HepG2 (cell line): ENCODE measurements at regions not wholly inside any gene's neighbourhood (a gene's known extent, or its start where the extent isn't known, plus 50 kb on each side); places are given as distances from the start of the nearest gene placed in this dataset.

ENCODE experiments used
- ATAC-seq: fragments of 200-7000 bp; cut with Tn5 transposase; 3 replicates; pipeline ENCODE4 v1.9.1; 2020; ENCODE audit warnings: mild to moderate bottlenecking, moderate library complexity
- BruUV-seq: library from RNA; stranded (reverse); fragments of 400-500 nt; replicated peaks from 2 replicates; lab custom pipeline; 2021; lab: Mats Ljungman, UMichigan
- CTCF ChIA-PET: fragments of 300-600 bp; formaldehyde crosslinking; extraction: SDS; loops from one replicate; lab custom pipeline; 2021; ENCODE audit warnings: low total read pairs, inconsistent platforms, low intra/inter-chr PET ratio; lab: Yijun Ruan, JAX
- POLR2A ChIA-PET: fragments of 350-600 bp; sonication (Branson Sonifier 250); formaldehyde crosslinking; loops from one replicate; lab custom pipeline; 2020; ENCODE audit warnings: antibody characterized with exemption, inconsistent platforms; lab: Yijun Ruan, JAX
- DNase-seq: peaks from one replicate; pipeline ENCODE4 v3.0.0-alpha.2; 2015; ENCODE audit warnings: low spot score
- FAIRE-seq: peaks from 3 replicates; lab custom pipeline; 2011; peaks lifted over from hg19 to GRCh38; lab: Jason Lieb, UNC
- H2AFZ ChIP-seq: one replicate; pipeline ENCODE4 v1.6.1; 2011; ENCODE audit warnings: low read length, inconsistent platforms
- H3K27ac ChIP-seq: fragments of 300-600 bp; 3 replicates; pipeline ENCODE4 v1.8.0; 2011; ENCODE audit warnings: mixed run types, mild to moderate bottlenecking, mixed read lengths, low read length, inconsistent platforms; ENCODE audit not compliant: insufficient read depth; ENCODE audit errors: extremely low read length
- H3K27me3 ChIP-seq, 2 experiments: fragments of 200-600 bp in 1 of 2; 2 replicates in 1 of 2; 3 replicates in 1 of 2; pipeline versions ENCODE4 v1.6.0 to v1.8.0; 2011; ENCODE audit warnings: low read length in 2 of 2, mild to moderate bottlenecking in 2 of 2, moderate library complexity in 2 of 2, inconsistent platforms in 1 of 2; ENCODE audit not compliant: insufficient read depth in 2 of 2, control insufficient read depth in 1 of 2
- H3K36me3 ChIP-seq, 2 experiments: fragments of 200-600 bp in 1 of 2; replicated peaks in 1 of 2; 2 replicates in 1 of 2; 3 replicates in 1 of 2; pipeline versions ENCODE4 v1.5.1 to v1.8.0; 2011; ENCODE audit warnings: low read length in 2 of 2, inconsistent platforms in 1 of 2; ENCODE audit not compliant: insufficient read depth in 2 of 2, control insufficient read depth in 1 of 2
- H3K4me1 ChIP-seq: 2 replicates; pipeline ENCODE4 v1.5.1; 2012; ENCODE audit warnings: low read length, inconsistent platforms; ENCODE audit not compliant: insufficient read depth
- H3K4me2 ChIP-seq: 2 replicates; pipeline ENCODE4 v1.6.0; 2011; ENCODE audit warnings: low read depth, low read length, inconsistent platforms
- H3K4me3 ChIP-seq, 3 experiments: fragments of 200-600 bp in 1 of 3; sonication (generic), shearing (Covaris generic) in 1 of 3; replicated peaks in 1 of 3; 2 replicates each; pipeline ENCODE4 v1.5.1; 2011 to 2016; ENCODE audit warnings: low read length in 3 of 3, inconsistent platforms in 2 of 3, low read depth in 2 of 3, mild to moderate bottlenecking in 2 of 3, control low read depth in 1 of 3, mixed read lengths in 1 of 3; ENCODE audit not compliant: insufficient read depth in 1 of 3
- H3K79me2 ChIP-seq: one replicate; pipeline ENCODE4 v1.6.1; 2011; ENCODE audit warnings: low read length, inconsistent platforms; ENCODE audit not compliant: insufficient read depth
- H3K9ac ChIP-seq: 2 replicates; pipeline ENCODE4 v1.6.0; 2011; ENCODE audit warnings: mild to moderate bottlenecking, low read depth, low read length, inconsistent platforms; ENCODE audit not compliant: insufficient read depth
- H3K9me3 ChIP-seq: 2 replicates; pipeline ENCODE4 v1.5.1; 2012; ENCODE audit warnings: mild to moderate bottlenecking, low read length
- H4K20me1 ChIP-seq: 2 replicates; pipeline ENCODE4 v1.6.0; 2011; ENCODE audit warnings: inconsistent platforms, mild to moderate bottlenecking, low read length, moderate library complexity; ENCODE audit not compliant: insufficient read depth
- BATF2 ChIP-seq: sonication (generic); formaldehyde crosslinking; IDR thresholded peaks from 2 replicates; pipeline ENCODE4 v1.8.0; 2022; ENCODE audit warnings: mild to moderate bottlenecking, missing genetic modification reagents, moderate library complexity
- CCAR2 ChIP-seq: fragments of 200-400 bp; formaldehyde crosslinking; optimal IDR thresholded peaks from 2 replicates; pipeline ENCODE3; 2018; ENCODE audit warnings: low read depth, mild to moderate bottlenecking, low read length, moderate library complexity
- HCFC1 ChIP-seq: fragments of 150-350 bp; IDR thresholded peaks from 2 replicates; pipeline ENCODE4 v1.6.1; 2014; ENCODE audit warnings: low read depth, low read length
- MAF1 ChIP-seq: sonication (generic); formaldehyde crosslinking; IDR thresholded peaks from 2 replicates; pipeline ENCODE4 v1.5.0; 2020; ENCODE audit warnings: missing genetic modification reagents, borderline replicate concordance
- MAX ChIP-seq: IDR thresholded peaks from 2 replicates; pipeline ENCODE4 v1.6.1; 2012; ENCODE audit warnings: inconsistent platforms
- NFKBIZ ChIP-seq: IDR thresholded peaks from 2 replicates; pipeline ENCODE4 v1.6.1; 2018; ENCODE audit warnings: missing genetic modification reagents, missing compliant biosample characterization
- RFX3 ChIP-seq: IDR thresholded peaks from 2 replicates; pipeline ENCODE4 v1.6.1; 2016; ENCODE audit warnings: missing biosample characterization, missing genetic modification reagents
- RFX5 ChIP-seq: IDR thresholded peaks from 2 replicates; pipeline ENCODE4 v1.6.1; 2011; ENCODE audit warnings: low read depth, low read length, improper control_type of control experiment
- SSRP1 ChIP-seq: IDR thresholded peaks from 2 replicates; pipeline ENCODE4 v1.6.1; 2016; ENCODE audit warnings: control low read depth
- ZEB1 ChIP-seq: IDR thresholded peaks from 2 replicates; pipeline ENCODE4 v1.6.1; 2012; ENCODE audit warnings: mild to moderate bottlenecking, low read depth, inconsistent platforms; ENCODE audit not compliant: insufficient replicate concordance
- ZHX2 ChIP-seq, 2 experiments: sonication (generic) in 1 of 2; formaldehyde crosslinking in 1 of 2; IDR thresholded peaks; 2 replicates each; pipeline versions ENCODE4 v1.6.1 to v1.9.0; 2014 to 2022; ENCODE audit warnings: antibody characterized with exemption in 1 of 2, borderline replicate concordance in 1 of 2, inconsistent platforms in 1 of 2, low read depth in 1 of 2, missing genetic modification reagents in 1 of 2
- ZNF30 ChIP-seq: sonication (generic); formaldehyde crosslinking; IDR thresholded peaks from 2 replicates; pipeline ENCODE4 v1.5.0; 2020; ENCODE audit warnings: mild to moderate bottlenecking, missing genetic modification reagents
- ZNF44 ChIP-seq: sonication (generic); formaldehyde crosslinking; IDR thresholded peaks from 2 replicates; pipeline ENCODE4 v1.5.1; 2020; ENCODE audit warnings: mild to moderate bottlenecking, missing genetic modification reagents
- ZNF512 ChIP-seq: sonication (generic); formaldehyde crosslinking; IDR thresholded peaks from 2 replicates; pipeline ENCODE4 v1.4.0; 2020; ENCODE audit warnings: mild to moderate bottlenecking, missing genetic modification reagents
- WGBS: methylation state at CpG from one replicate; pipeline ENCODE4 v1.1.6; 2017; ENCODE audit warnings: low lambda C conversion rate; 5-methylcytosine and 5-hydroxymethylcytosine counted together
- in situ Hi-C: cut with HindIII; loops from 2 replicates; pipeline ENCODE4 v1.10.0; 2017; ENCODE audit warnings: low pct_unique_long_range_greater_than_20kb; ENCODE audit not compliant: extremely low pct_ligation_motif_present
- intact Hi-C: fragments of 100-400 bp; cut with micrococcal nuclease; formaldehyde crosslinking; loops from one replicate; pipeline ENCODE4 v1.10.0; 2022; ENCODE audit not compliant: unreplicated experiment
- TF ChIP-seq, protein P1 (sequence below): sonication (generic); formaldehyde crosslinking; IDR thresholded peaks from 2 replicates; pipeline ENCODE4 v1.4.0; 2020; ENCODE audit warnings: missing genetic modification reagents
- TF ChIP-seq, protein P2 (sequence below): sonication (generic); formaldehyde crosslinking; IDR thresholded peaks from 2 replicates; pipeline ENCODE4 v1.8.0; 2023; ENCODE audit warnings: mild to moderate bottlenecking, missing genetic modification reagents

DNA sequence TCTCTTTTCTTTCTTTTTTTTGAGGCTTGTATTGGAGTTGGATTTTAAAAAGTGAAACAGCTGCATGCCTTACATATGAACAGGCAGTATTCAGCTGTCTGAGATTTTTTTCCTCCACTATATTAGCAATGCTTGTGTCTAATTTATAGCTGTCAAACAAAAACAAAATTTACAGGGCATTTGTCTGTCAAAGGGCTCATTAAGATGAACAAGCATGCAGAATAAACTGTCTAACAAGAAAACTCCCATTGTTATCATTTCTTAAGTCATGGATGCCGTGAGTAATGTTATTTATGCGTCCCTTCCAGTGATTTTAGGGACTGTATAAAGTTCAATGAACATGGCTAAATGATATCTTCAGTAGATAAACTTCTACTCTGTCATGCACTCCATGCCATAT is 674.7 kb downstream of the PLCL1 start:
- WGBS: 2% methylated on average over 2 of the region's 2 CpGs
- no TSS peak for BruUV-seq
- Histone ChIP-seq H3K9me3 (no peaks in the 10 kb centered on the region), H2AFZ (no peak overlapping the region), H3K9ac (no peak overlapping the region), H3K27ac (no peak overlapping the region), H3K79me2 (no peaks in the 10 kb centered on the region), H3K36me3 (no peaks in the 10 kb centered on the region), H3K27me3 (no peaks in the 10 kb centered on the region), H3K4me3 (no peak overlapping the region), H4K20me1 (no peaks in the 10 kb centered on the region), H3K4me2 (no peak overlapping the region), H3K4me1 (no peaks in the 10 kb centered on the region)
- CTCF ChIA-PET: no interaction called here
- no peak for ATAC-seq
- in situ Hi-C loops: no loop called here
- POLR2A ChIA-PET: no interaction called here
- intact Hi-C loops: no loop called here
- no peak for DNase-seq
- FAIRE-seq: no peak
- TF ChIP-seq HCFC1 (no peak), ZNF512 (CRISPR knock-in tag) (no peak), ZNF30 (CRISPR knock-in tag) (no peak), RFX3 (CRISPR knock-in tag) (no peak), CCAR2 (no peak), ZHX2 (IDR thresholded peaks at IDR 0.05; ENCODE audit: low read depth) (no peak), ZHX2 (CRISPR knock-in tag; IDR thresholded peaks at IDR 0.05; ENCODE audit: borderline replicate concordance) (no peak), NFKBIZ (CRISPR knock-in tag) (no peak), SSRP1 (no peak), BATF2 (CRISPR knock-in tag) (no peak), MAF1 (CRISPR knock-in tag) (no peak), MAX (no peak), ZEB1 (no peak), RFX5 (no peak), ZNF44 (CRISPR knock-in tag) (no peak)
- TF ChIP-seq, protein P1, sequence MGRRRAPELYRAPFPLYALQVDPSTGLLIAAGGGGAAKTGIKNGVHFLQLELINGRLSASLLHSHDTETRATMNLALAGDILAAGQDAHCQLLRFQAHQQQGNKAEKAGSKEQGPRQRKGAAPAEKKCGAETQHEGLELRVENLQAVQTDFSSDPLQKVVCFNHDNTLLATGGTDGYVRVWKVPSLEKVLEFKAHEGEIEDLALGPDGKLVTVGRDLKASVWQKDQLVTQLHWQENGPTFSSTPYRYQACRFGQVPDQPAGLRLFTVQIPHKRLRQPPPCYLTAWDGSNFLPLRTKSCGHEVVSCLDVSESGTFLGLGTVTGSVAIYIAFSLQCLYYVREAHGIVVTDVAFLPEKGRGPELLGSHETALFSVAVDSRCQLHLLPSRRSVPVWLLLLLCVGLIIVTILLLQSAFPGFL (CRISPR knock-in tag): no peak
- TF ChIP-seq, protein P2, sequence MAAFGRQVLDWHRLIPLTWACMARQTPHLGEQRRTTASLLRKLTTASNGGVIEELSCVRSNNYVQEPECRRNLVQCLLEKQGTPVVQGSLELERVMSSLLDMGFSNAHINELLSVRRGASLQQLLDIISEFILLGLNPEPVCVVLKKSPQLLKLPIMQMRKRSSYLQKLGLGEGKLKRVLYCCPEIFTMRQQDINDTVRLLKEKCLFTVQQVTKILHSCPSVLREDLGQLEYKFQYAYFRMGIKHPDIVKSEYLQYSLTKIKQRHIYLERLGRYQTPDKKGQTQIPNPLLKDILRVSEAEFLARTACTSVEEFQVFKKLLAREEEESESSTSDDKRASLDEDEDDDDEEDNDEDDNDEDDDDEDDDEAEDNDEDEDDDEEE (CRISPR knock-in tag): no peak
